H1 (cell line): ENCODE measurements at regions not wholly inside any gene's neighbourhood (a gene's known extent, or its start where the extent isn't known, plus 50 kb on each side); places are given as distances from the start of the nearest gene placed in this dataset.

Experiments
- CTCF ChIA-PET: fragments of 300-600 bp; sonication (Branson Sonifier 250); formaldehyde crosslinking; loops from one replicate; lab custom pipeline; 2021; ENCODE audit not compliant: partially characterized antibody; lab: Charles Lee
- POLR2A ChIA-PET: fragments of 300-600 bp; sonication (Branson Sonifier 250); formaldehyde crosslinking; loops from one replicate; lab custom pipeline; 2021; ENCODE audit warnings: inconsistent platforms; ENCODE audit not compliant: partially characterized antibody; lab: Charles Lee
- DNase-seq, 2 experiments: peaks; one replicate each; pipeline versions ENCODE4 v3.0.0 to v3.0.0-alpha.2; 2010 to 2022; ENCODE audit warnings: low spot score in 2 of 2, low read depth in 1 of 2, mixed read lengths in 1 of 2
- FAIRE-seq: peaks from 2 replicates; lab custom pipeline; 2011; peaks lifted over from hg19 to GRCh38; lab: Jason Lieb, UNC
- H2AFZ ChIP-seq: 2 replicates; pipeline ENCODE4 v1.8.1; 2012; ENCODE audit warnings: low read length, inconsistent platforms
- H2AK5ac ChIP-seq: 2 replicates; pipeline ENCODE4 v1.6.1; 2013; ENCODE audit warnings: low read depth, low read length
- H2BK120ac ChIP-seq: replicated peaks from 2 replicates; pipeline ENCODE3; 2013; ENCODE audit warnings: low read depth, low read length, inconsistent platforms
- H2BK12ac ChIP-seq: 2 replicates; pipeline ENCODE4 v1.6.1; 2013; ENCODE audit warnings: low read depth, low read length
- H2BK15ac ChIP-seq: 2 replicates; pipeline ENCODE4 v1.6.1; 2013; ENCODE audit warnings: low read length
- H2BK20ac ChIP-seq: 2 replicates; pipeline ENCODE4 v1.6.1; 2013; ENCODE audit warnings: low read length
- H2BK5ac ChIP-seq: 2 replicates; pipeline ENCODE4 v1.6.1; 2013; ENCODE audit warnings: low read depth, low read length
- H3K14ac ChIP-seq: 2 replicates; pipeline ENCODE4 v1.6.1; 2013; ENCODE audit warnings: inconsistent platforms; ENCODE audit not compliant: insufficient read length
- H3K18ac ChIP-seq: 2 replicates; pipeline ENCODE4 v1.6.1; 2013; ENCODE audit warnings: low read length; ENCODE audit errors: extremely low read depth
- H3K23ac ChIP-seq: 2 replicates; pipeline ENCODE4 v1.6.1; 2013; ENCODE audit warnings: inconsistent platforms; ENCODE audit not compliant: insufficient read length
- H3K23me2 ChIP-seq: 2 replicates; pipeline ENCODE4 v1.6.1; 2013; ENCODE audit warnings: low read depth, low read length
- H3K27ac ChIP-seq: 2 replicates; pipeline ENCODE4 v1.6.1; 2011; ENCODE audit warnings: low read depth, low read length, inconsistent platforms
- H3K27me3 ChIP-seq, 4 experiments: replicated peaks in 1 of 4; 1 replicate in 1 of 4; 2 replicates in 3 of 4; pipeline versions ENCODE4 v1.6.1 to v1.8.1; 2011 to 2013; ENCODE audit warnings: low read length in 3 of 4, mild to moderate bottlenecking in 3 of 4, inconsistent platforms in 2 of 4, mixed read lengths in 2 of 4, moderate library complexity in 1 of 4; ENCODE audit not compliant: control insufficient read depth in 3 of 4, insufficient read depth in 3 of 4; ENCODE audit errors: extremely low read depth in 1 of 4
- H3K36me3 ChIP-seq, 4 experiments: 2 replicates each; pipeline versions ENCODE4 v1.6.1 to v1.8.1; 2011 to 2013; ENCODE audit warnings: mild to moderate bottlenecking in 4 of 4, low read length in 3 of 4, moderate library complexity in 2 of 4, control low read depth in 1 of 4, inconsistent platforms in 1 of 4; ENCODE audit not compliant: insufficient read depth in 4 of 4, control insufficient read depth in 2 of 4
- H3K4ac ChIP-seq: replicated peaks from 2 replicates; pipeline ENCODE3; 2013; ENCODE audit warnings: low read length, low read depth, mixed read lengths, inconsistent platforms; ENCODE audit not compliant: insufficient read length
- H3K4me1 ChIP-seq, 4 experiments: replicated peaks in 1 of 4; 1 replicate in 1 of 4; 2 replicates in 3 of 4; pipeline versions ENCODE4 v1.6.1 to v1.8.1; 2011 to 2013; ENCODE audit warnings: low read length in 3 of 4, inconsistent platforms in 2 of 4, mixed read lengths in 1 of 4; ENCODE audit not compliant: insufficient read depth in 4 of 4, control insufficient read depth in 3 of 4
- H3K4me2 ChIP-seq, 2 experiments: 2 replicates each; pipeline versions ENCODE4 v1.6.1 to v1.8.1; 2011 to 2013; ENCODE audit warnings: low read depth in 2 of 2, low read length in 2 of 2, control low read depth in 1 of 2, inconsistent platforms in 1 of 2, mild to moderate bottlenecking in 1 of 2; ENCODE audit not compliant: insufficient read depth in 1 of 2
- H3K4me3 ChIP-seq, 4 experiments: fragments of 200-600, 300-600 bp in 1 of 4; sonication (generic), shearing (Covaris generic), sonication (Bioruptor Twin) in 1 of 4; 2 replicates each; pipeline versions ENCODE4 v1.5.1 to v1.8.1; 2011 to 2016; ENCODE audit warnings: low read length in 4 of 4, low read depth in 3 of 4, control low read depth in 2 of 4, inconsistent platforms in 2 of 4, mild to moderate bottlenecking in 2 of 4, mixed read lengths in 1 of 4, moderate library complexity in 1 of 4; ENCODE audit not compliant: insufficient read depth in 2 of 4; ENCODE audit errors: extremely low read depth in 1 of 4
- H3K56ac ChIP-seq: replicated peaks from 2 replicates; pipeline ENCODE3; 2013; ENCODE audit warnings: low read depth, mild to moderate bottlenecking, mixed read lengths, low read length, inconsistent platforms; ENCODE audit not compliant: insufficient read length
- H3K79me1 ChIP-seq: 2 replicates; pipeline ENCODE4 v1.6.1; 2013; ENCODE audit warnings: low read depth, low read length, control low read depth
- H3K79me2 ChIP-seq, 2 experiments: 2 replicates each; pipeline versions ENCODE4 v1.6.1 to v1.8.1; 2012 to 2013; ENCODE audit warnings: low read length in 2 of 2, mild to moderate bottlenecking in 2 of 2, inconsistent platforms in 1 of 2; ENCODE audit not compliant: insufficient read depth in 2 of 2, control insufficient read depth in 1 of 2
- H3K9ac ChIP-seq, 4 experiments: replicated peaks in 1 of 4; 1 replicate in 1 of 4; 2 replicates in 3 of 4; pipeline versions ENCODE4 v1.6.1 to v1.8.1; 2011 to 2013; ENCODE audit warnings: low read depth in 3 of 4, low read length in 3 of 4, control low read depth in 2 of 4, mild to moderate bottlenecking in 2 of 4, moderate library complexity in 2 of 4, inconsistent platforms in 1 of 4; ENCODE audit errors: extremely low read depth in 1 of 4
- H3K9me3 ChIP-seq, 2 experiments: 2 replicates each; pipeline versions ENCODE4 v1.6.1 to v1.8.1; 2012 to 2013; ENCODE audit warnings: mild to moderate bottlenecking in 2 of 2, moderate library complexity in 2 of 2, control low read depth in 1 of 2, inconsistent platforms in 1 of 2, low read depth in 1 of 2, low read length in 1 of 2, mixed read lengths in 1 of 2; ENCODE audit not compliant: insufficient read depth in 2 of 2
- H4K20me1 ChIP-seq, 2 experiments: replicated peaks in 1 of 2; 2 replicates each; pipeline versions ENCODE3 to v1.8.1; 2011 to 2013; ENCODE audit warnings: inconsistent platforms in 2 of 2, low read length in 2 of 2, mild to moderate bottlenecking in 1 of 2; ENCODE audit not compliant: insufficient read depth in 2 of 2, control insufficient read depth in 1 of 2
- H4K5ac ChIP-seq: 2 replicates; pipeline ENCODE4 v1.6.1; 2013; ENCODE audit warnings: low read length, low read depth, mixed read lengths, inconsistent platforms; ENCODE audit not compliant: insufficient read length
- H4K8ac ChIP-seq: 2 replicates; pipeline ENCODE4 v1.8.0; 2013; ENCODE audit warnings: mild to moderate bottlenecking, moderate library complexity, low read length, inconsistent platforms; ENCODE audit not compliant: insufficient read depth; ENCODE audit errors: extremely low read depth
- H4K91ac ChIP-seq: replicated peaks from 2 replicates; pipeline ENCODE3; 2013; ENCODE audit warnings: low read length, mixed read lengths, inconsistent platforms; ENCODE audit not compliant: insufficient read length
- HDAC6 ChIP-seq: IDR thresholded peaks from one replicate; pipeline ENCODE4 v1.7.1; 2012; ENCODE audit warnings: low read depth, mild to moderate bottlenecking, inconsistent platforms, low read length, moderate library complexity
- KDM1A ChIP-seq: fragments of 200-600, 300-600 bp; sonication (generic); IDR thresholded peaks from 2 replicates; pipeline ENCODE4 v1.7.1; 2016; ENCODE audit warnings: mild to moderate bottlenecking, low read length, borderline replicate concordance
- POLR2AphosphoS5 ChIP-seq: IDR thresholded peaks from 2 replicates; pipeline ENCODE4 v1.6.1; 2011; ENCODE audit warnings: low read depth, low read length
- RNF2 ChIP-seq: fragments of 200-900, 300-1000 bp; sonication (generic); IDR thresholded peaks from 2 replicates; pipeline ENCODE4 v1.7.1; 2016; ENCODE audit warnings: borderline replicate concordance, low read depth, mild to moderate bottlenecking, antibody characterized with exemption, low read length; ENCODE audit not compliant: poor library complexity, severe bottlenecking; ENCODE audit errors: missing control alignments
- WGBS, 2 experiments: shearing (Covaris generic) in 1 of 2; methylation state at CpG; one replicate each; pipeline versions ENCODE4 v1.1.6 to v1.1.7; 2013 to 2015; ENCODE audit warnings: low lambda C conversion rate in 2 of 2, mixed read lengths in 2 of 2, inconsistent platforms in 1 of 2, low coverage in 1 of 2, missing lambda C conversion rate in 1 of 2; ENCODE audit not compliant: insufficient replicate concordance in 2 of 2, insufficient coverage in 1 of 2, insufficient read length in 1 of 2; ENCODE audit errors: extremely low coverage in 1 of 2, missing lambda C conversion rate in 1 of 2; 5-methylcytosine and 5-hydroxymethylcytosine counted together

GRCh38 chr4:183013730-183014002 lies 85.4 kb upstream of the WWC2 start:
- no peak overlapping the region for H4K8ac ChIP-seq
- H3K79me2 ChIP-seq, result no peaks in the 10 kb centered on the region
- H2BK15ac ChIP-seq, result no peak overlapping the region
- H3K9me3 ChIP-seq, result no peaks in the 10 kb centered on the region
- H2AFZ ChIP-seq, result peak overlapping the region; percentile 95
- no peaks in the 10 kb centered on the region for H3K79me1 ChIP-seq
- H2BK120ac ChIP-seq, result no peak overlapping the region
- no peak overlapping the region; the same call in 1 of the 2 replicates for H2BK5ac ChIP-seq
- no peak overlapping the region for H4K5ac ChIP-seq
- no peak overlapping the region; the same call in 1 of the 2 replicates for H2BK12ac ChIP-seq
- no peak overlapping the region for H3K27ac ChIP-seq
- peak; percentile 36 for FAIRE-seq
- H3K14ac ChIP-seq, result no peak overlapping the region
- no peak overlapping the region for H2AK5ac ChIP-seq
- POLR2A ChIA-PET, result interaction anchor here (1.1 kb wide), 1 partner anchor 84 kb away, joined by 3 read pairs; no protein-coding TSS in a partner anchor
- no peak overlapping the region for H3K18ac ChIP-seq
- CTCF ChIA-PET, result interaction anchor here (0.8 to 8.4 kb wide), 24 partner anchors 9 to 282 kb away, joined by 3 to 69 read pairs (median 4); no protein-coding TSS in a partner anchor
- DNase-seq, result peak in 1 of 2 experiments; percentile 54
- no peak overlapping the region for H3K23ac ChIP-seq
- peak overlapping the region; percentile 61 to 66 for H3K4me2 ChIP-seq
- H3K27me3 ChIP-seq, result peaks cover 0 to 2% (median 0%) of the 10 kb centered on the region in 4 experiments; a peak in 3 of 7 replicates
- H3K4me3 ChIP-seq, result peak overlapping the region; percentile 24 to 47 (median 29); a peak in 5 of 8 replicates
- 56% methylated on average over 10 of the region's 10 CpGs; no CpG with 5 or more reads in 1 of the 2 experiments for WGBS, 2 experiments
- no peak overlapping the region for H3K56ac ChIP-seq
- no peak overlapping the region for H3K4ac ChIP-seq
- H3K4me1 ChIP-seq, result peaks cover 0 to 4% (median 2%) of the 10 kb centered on the region in 4 experiments; a peak in 2 of 7 replicates
- TF ChIP-seq RNF2 (no peak), POLR2AphosphoS5 (no peak), HDAC6 (no peak), KDM1A (no peak)
- H4K91ac ChIP-seq, result no peak overlapping the region
- H3K23me2 ChIP-seq, result peaks cover 3% of the 10 kb centered on the region
- H3K9ac ChIP-seq, result no peak overlapping the region
- H3K36me3 ChIP-seq, result no peaks in the 10 kb centered on the region
- no peak overlapping the region for H2BK20ac ChIP-seq
- no peaks in the 10 kb centered on the region for H4K20me1 ChIP-seq
